ENCODE measurements at regions not wholly inside any gene's neighbourhood (a gene's known extent, or its start where the extent isn't known, plus 50 kb on each side); places are given as distances from the start of the nearest gene placed in this dataset.

DNA sequence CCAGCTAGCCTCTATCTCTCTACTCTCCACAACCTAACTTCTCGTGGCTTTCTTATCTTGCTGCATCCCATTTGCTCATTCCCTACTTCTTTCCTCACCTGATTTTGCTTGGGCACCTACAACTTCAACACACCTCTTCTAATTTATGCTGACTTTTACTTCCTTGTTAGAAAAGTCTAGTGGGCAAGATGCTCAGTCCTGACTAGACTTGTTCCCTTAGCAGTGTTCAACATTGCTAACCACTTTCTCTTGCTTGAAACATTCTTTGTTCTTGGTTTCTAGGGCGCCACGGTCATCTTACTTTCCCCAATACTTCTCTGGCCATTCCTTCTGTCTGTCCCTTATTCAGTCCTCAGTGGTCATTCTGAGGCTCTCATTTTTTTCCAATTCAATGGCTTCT lies 454.7 kb upstream of the CWC22 start:
- TF ChIP-seq TAF1 (IDR thresholded peaks at IDR 0.05; ENCODE audit: borderline replicate concordance, insufficient read depth, low read length): no peak
- no peak for TF ChIP-seq FOXP2 (optimal IDR thresholded peaks at IDR 0.05; ENCODE audit: borderline replicate concordance, extremely low read depth, extremely low read length, insufficient read depth)
- TF ChIP-seq POLR2AphosphoS5 (IDR thresholded peaks at IDR 0.05; ENCODE audit: low read depth, low read length): no peak
- TF ChIP-seq, protein P1, sequence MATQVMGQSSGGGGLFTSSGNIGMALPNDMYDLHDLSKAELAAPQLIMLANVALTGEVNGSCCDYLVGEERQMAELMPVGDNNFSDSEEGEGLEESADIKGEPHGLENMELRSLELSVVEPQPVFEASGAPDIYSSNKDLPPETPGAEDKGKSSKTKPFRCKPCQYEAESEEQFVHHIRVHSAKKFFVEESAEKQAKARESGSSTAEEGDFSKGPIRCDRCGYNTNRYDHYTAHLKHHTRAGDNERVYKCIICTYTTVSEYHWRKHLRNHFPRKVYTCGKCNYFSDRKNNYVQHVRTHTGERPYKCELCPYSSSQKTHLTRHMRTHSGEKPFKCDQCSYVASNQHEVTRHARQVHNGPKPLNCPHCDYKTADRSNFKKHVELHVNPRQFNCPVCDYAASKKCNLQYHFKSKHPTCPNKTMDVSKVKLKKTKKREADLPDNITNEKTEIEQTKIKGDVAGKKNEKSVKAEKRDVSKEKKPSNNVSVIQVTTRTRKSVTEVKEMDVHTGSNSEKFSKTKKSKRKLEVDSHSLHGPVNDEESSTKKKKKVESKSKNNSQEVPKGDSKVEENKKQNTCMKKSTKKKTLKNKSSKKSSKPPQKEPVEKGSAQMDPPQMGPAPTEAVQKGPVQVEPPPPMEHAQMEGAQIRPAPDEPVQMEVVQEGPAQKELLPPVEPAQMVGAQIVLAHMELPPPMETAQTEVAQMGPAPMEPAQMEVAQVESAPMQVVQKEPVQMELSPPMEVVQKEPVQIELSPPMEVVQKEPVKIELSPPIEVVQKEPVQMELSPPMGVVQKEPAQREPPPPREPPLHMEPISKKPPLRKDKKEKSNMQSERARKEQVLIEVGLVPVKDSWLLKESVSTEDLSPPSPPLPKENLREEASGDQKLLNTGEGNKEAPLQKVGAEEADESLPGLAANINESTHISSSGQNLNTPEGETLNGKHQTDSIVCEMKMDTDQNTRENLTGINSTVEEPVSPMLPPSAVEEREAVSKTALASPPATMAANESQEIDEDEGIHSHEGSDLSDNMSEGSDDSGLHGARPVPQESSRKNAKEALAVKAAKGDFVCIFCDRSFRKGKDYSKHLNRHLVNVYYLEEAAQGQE (IDR thresholded peaks at IDR 0.05; ENCODE audit: insufficient read depth in 1 of 2, low read depth in 2 of 2, low read length in 2 of 2): no peak
- TF ChIP-seq SIN3A (IDR thresholded peaks at IDR 0.05; ENCODE audit: borderline replicate concordance, insufficient read depth, low read length): no peak
